DLD1 (cell line): ENCODE measurements at regions not wholly inside any gene's neighbourhood (a gene's known extent, or its start where the extent isn't known, plus 50 kb on each side); places are given as distances from the start of the nearest gene placed in this dataset.
"Not testable (repeated sequence)": the region's sequence is repeated elsewhere in the genome, so short reads cannot be mapped to it uniquely, and the experiment has no call there.

ENCODE experiments used
- in situ Hi-C: cut with HindIII; loops from 2 replicates; pipeline ENCODE4 v1.10.0; 2017; ENCODE audit warnings: low sequenced_read_pairs

- in situ Hi-C loops = no loop called here
Observed at GRCh38 chr2:17012297-17012696, 346.7 kb upstream of the CYRIA start.

GRCh38 chr2:17010104-17010503 lies 344.5 kb upstream of the CYRIA start:
- in situ Hi-C loops = no loop called here

- in situ Hi-C loops = no loop called here
Observed at GRCh38 chr2:17000184-17000482, 334.5 kb upstream of the CYRIA start.

GRCh38 chr2:16999347-17000183 lies 333.9 kb upstream of the CYRIA start:
- in situ Hi-C loops = no loop called here

GRCh38 chr2:16978301-16978700 lies 312.7 kb upstream of the CYRIA start:
- in situ Hi-C loops = no loop called here

- in situ Hi-C loops = no loop called here
Observed at GRCh38 chr2:16974688-16975087, 309.1 kb upstream of the CYRIA start.

- in situ Hi-C loops = no loop called here
Observed at GRCh38 chr2:16973586-16974286, 308.1 kb upstream of the CYRIA start.

- in situ Hi-C loops = no loop called here
Observed at GRCh38 chr2:16972276-16972675, 306.6 kb upstream of the CYRIA start.

- in situ Hi-C loops = no loop called here
Observed at GRCh38 chr2:16971722-16972234, 306.1 kb upstream of the CYRIA start.

- in situ Hi-C loops = not testable (repeated sequence)
Observed at GRCh38 chr2:16970948-16971347, 305.3 kb upstream of the CYRIA start.

- in situ Hi-C loops = no loop called here
Observed at GRCh38 chr2:16962505-16962904, 296.9 kb upstream of the CYRIA start.

- in situ Hi-C loops = no loop called here
Observed at GRCh38 chr2:16960579-16960978, 294.9 kb upstream of the CYRIA start.

GRCh38 chr2:16958266-16958665 lies 292.6 kb upstream of the CYRIA start:
- in situ Hi-C loops = no loop called here

GRCh38 chr2:16952805-16953204 lies 287.2 kb upstream of the CYRIA start:
- in situ Hi-C loops = no loop called here

- in situ Hi-C loops = no loop called here
Observed at GRCh38 chr2:16952368-16952767, 286.7 kb upstream of the CYRIA start.

GRCh38 chr2:16950436-16950835 lies 284.8 kb upstream of the CYRIA start:
- in situ Hi-C loops = no loop called here

GRCh38 chr2:16948710-16949109 lies 283.1 kb upstream of the CYRIA start:
- in situ Hi-C loops = no loop called here

- in situ Hi-C loops = no loop called here
Observed at GRCh38 chr2:16948053-16948452, 282.4 kb upstream of the CYRIA start.

- in situ Hi-C loops = no loop called here
Observed at GRCh38 chr2:16943279-16943958, 277.8 kb upstream of the CYRIA start.

GRCh38 chr2:16940214-16940613 lies 274.6 kb upstream of the CYRIA start:
- in situ Hi-C loops = no loop called here

- in situ Hi-C loops = no loop called here
Observed at GRCh38 chr2:16939771-16940170, 274.1 kb upstream of the CYRIA start.

GRCh38 chr2:16933355-16933754 lies 267.7 kb upstream of the CYRIA start:
- in situ Hi-C loops = no loop called here
